ENCODE measurements at regions not wholly inside any gene's neighbourhood (a gene's known extent, or its start where the extent isn't known, plus 50 kb on each side); places are given as distances from the start of the nearest gene placed in this dataset.

DNA sequence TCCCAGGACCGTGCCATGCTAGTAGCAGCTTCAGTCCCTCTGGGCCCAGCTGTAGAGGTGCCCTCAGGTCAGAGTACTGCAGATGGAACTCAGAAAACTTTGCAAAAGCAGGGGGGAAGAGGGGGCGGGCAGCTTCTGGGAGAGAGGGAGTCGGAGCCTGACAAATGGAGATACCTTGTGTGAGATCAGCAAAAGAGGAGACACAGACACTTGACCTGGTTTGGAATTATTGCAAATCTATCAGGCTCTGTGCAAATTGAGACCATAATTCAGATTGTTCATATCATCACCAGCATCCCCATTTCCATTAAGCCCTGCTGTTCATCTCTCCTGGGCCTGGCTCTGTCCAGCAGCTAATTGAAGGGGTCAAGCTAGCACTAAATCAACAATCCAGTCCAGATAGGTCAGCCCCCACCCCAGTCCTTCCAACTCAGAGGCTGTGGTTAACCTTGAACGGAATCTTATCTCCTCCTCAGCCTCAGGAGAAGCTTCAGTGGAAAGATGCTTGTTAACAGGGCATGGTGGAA, 292.6 kb upstream of the PLET1 start:
- TF ChIP-seq, protein P1, sequence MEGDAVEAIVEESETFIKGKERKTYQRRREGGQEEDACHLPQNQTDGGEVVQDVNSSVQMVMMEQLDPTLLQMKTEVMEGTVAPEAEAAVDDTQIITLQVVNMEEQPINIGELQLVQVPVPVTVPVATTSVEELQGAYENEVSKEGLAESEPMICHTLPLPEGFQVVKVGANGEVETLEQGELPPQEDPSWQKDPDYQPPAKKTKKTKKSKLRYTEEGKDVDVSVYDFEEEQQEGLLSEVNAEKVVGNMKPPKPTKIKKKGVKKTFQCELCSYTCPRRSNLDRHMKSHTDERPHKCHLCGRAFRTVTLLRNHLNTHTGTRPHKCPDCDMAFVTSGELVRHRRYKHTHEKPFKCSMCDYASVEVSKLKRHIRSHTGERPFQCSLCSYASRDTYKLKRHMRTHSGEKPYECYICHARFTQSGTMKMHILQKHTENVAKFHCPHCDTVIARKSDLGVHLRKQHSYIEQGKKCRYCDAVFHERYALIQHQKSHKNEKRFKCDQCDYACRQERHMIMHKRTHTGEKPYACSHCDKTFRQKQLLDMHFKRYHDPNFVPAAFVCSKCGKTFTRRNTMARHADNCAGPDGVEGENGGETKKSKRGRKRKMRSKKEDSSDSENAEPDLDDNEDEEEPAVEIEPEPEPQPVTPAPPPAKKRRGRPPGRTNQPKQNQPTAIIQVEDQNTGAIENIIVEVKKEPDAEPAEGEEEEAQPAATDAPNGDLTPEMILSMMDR (IDR thresholded peaks at IDR 0.05; ENCODE audit: low read depth, low read length, poor library complexity, severe bottlenecking) = no peak
- no peak for TF ChIP-seq EZH2phosphoT487 (IDR thresholded peaks at IDR 0.05; ENCODE audit: borderline replicate concordance, low read length)

All from DOHH2 (cell line).